Tibial nerve (tissue), 4 donors: ENCODE measurements at regions not wholly inside any gene's neighbourhood (a gene's known extent, or its start where the extent isn't known, plus 50 kb on each side); places are given as distances from the start of the nearest gene placed in this dataset.
"Not testable (repeated sequence)": the region's sequence is repeated elsewhere in the genome, so short reads cannot be mapped to it uniquely, and the experiment has no call there.

Experiments used
- CTCF ChIP-seq, 5 experiments: fragments of 200-600 bp in 3 of 5; fragments of 450-650 bp in 2 of 5; sonication (generic) in 3 of 5; IDR thresholded peaks; one replicate each; pipeline ENCODE4 v1.5.1; 2016 to 2019; ENCODE audit warnings: antibody characterized with exemption in 5 of 5, mild to moderate bottlenecking in 3 of 5, moderate library complexity in 2 of 5
- EP300 ChIP-seq, 2 donors: sonication (generic); formaldehyde crosslinking; IDR thresholded peaks; one replicate each; pipeline ENCODE4 v1.6.1; 2017; ENCODE audit warnings: antibody characterized with exemption in 2 of 2, mild to moderate bottlenecking in 1 of 2
- POLR2A ChIP-seq, 2 donors: fragments of 450-650 bp; IDR thresholded peaks; one replicate each; pipeline ENCODE4 v1.6.1; 2017; ENCODE audit warnings: antibody characterized with exemption in 2 of 2, mild to moderate bottlenecking in 2 of 2, moderate library complexity in 2 of 2

- TF ChIP-seq CTCF, POLR2A, EP300 (IDR thresholded peaks at IDR 0.05): not testable (repeated sequence)
These were observed 1140.9 kb upstream of the TMPRSS15 start for GRCh38 chr21:19544493-19544892.
